HEK293 (cell line): ENCODE measurements at regions not wholly inside any gene's neighbourhood (a gene's known extent, or its start where the extent isn't known, plus 50 kb on each side); places are given as distances from the start of the nearest gene placed in this dataset.

Experiments
- BCL11A ChIP-seq: fragments of 450-650 bp; formaldehyde crosslinking; IDR thresholded peaks from 2 replicates; pipeline ENCODE4 v1.5.1; 2016; ENCODE audit warnings: low read depth, missing biosample characterization, missing genetic modification characterization
- BCL11B ChIP-seq: fragments of 450-650 bp; formaldehyde crosslinking; IDR thresholded peaks from 2 replicates; pipeline ENCODE4 v1.5.1; 2016; ENCODE audit warnings: low read depth, missing biosample characterization, missing genetic modification characterization
- CTCF ChIP-seq: fragments of 450-650 bp; formaldehyde crosslinking; IDR thresholded peaks from 2 replicates; pipeline ENCODE4 v1.5.1; 2016; ENCODE audit warnings: missing biosample characterization, missing genetic modification characterization
- PBX3 ChIP-seq: sonication (generic); formaldehyde crosslinking; IDR thresholded peaks from 2 replicates; pipeline ENCODE4 v1.8.1; 2022; ENCODE audit warnings: mild to moderate bottlenecking, moderate library complexity, missing genetic modification reagents
- TCF7L2 ChIP-seq: IDR thresholded peaks from 2 replicates; pipeline ENCODE4 v1.6.1; 2011; ENCODE audit warnings: low read depth, mild to moderate bottlenecking, inconsistent platforms, low read length, moderate library complexity, borderline replicate concordance
- YY1 ChIP-seq: fragments of 450-650 bp; formaldehyde crosslinking; IDR thresholded peaks from 2 replicates; pipeline ENCODE4 v1.5.1; 2018; ENCODE audit warnings: missing biosample characterization, missing genetic modification characterization
- ZNF18 ChIP-seq: fragments of 450-650 bp; formaldehyde crosslinking; IDR thresholded peaks from 2 replicates; pipeline ENCODE4 v1.5.1; 2016; ENCODE audit warnings: missing biosample characterization, missing genetic modification characterization
- ZNF214 ChIP-seq: fragments of 450-650 bp; formaldehyde crosslinking; IDR thresholded peaks from 2 replicates; pipeline ENCODE4 v1.5.1; 2017; ENCODE audit warnings: missing biosample characterization, mild to moderate bottlenecking, missing genetic modification characterization, borderline replicate concordance
- ZNF549 ChIP-seq: fragments of 450-650 bp; IDR thresholded peaks from 2 replicates; pipeline ENCODE4 v1.5.1; 2018; ENCODE audit warnings: missing biosample characterization, missing genetic modification characterization, mild to moderate bottlenecking, inconsistent platforms, moderate library complexity
- ZNF558 ChIP-seq: fragments of 450-650 bp; formaldehyde crosslinking; IDR thresholded peaks from 2 replicates; pipeline ENCODE4 v1.5.1; 2016; ENCODE audit warnings: missing biosample characterization, missing genetic modification characterization
- ZNF692 ChIP-seq: fragments of 450-650 bp; formaldehyde crosslinking; IDR thresholded peaks from 2 replicates; pipeline ENCODE4 v1.5.1; 2016; ENCODE audit warnings: missing biosample characterization, missing genetic modification characterization

GRCh38 chr9:126171641-126172040 lies 155.0 kb upstream of the MVB12B start:
- TF ChIP-seq PBX3 (CRISPR knock-in tag) (no peak), BCL11B (no peak), BCL11A (tag by site-specific recombination) (no peak), ZNF558 (tag by site-specific recombination) (no peak), ZNF692 (tag by site-specific recombination) (no peak), YY1 (tag by site-specific recombination) (no peak), CTCF (no peak), ZNF549 (tag by site-specific recombination) (no peak), ZNF18 (tag by site-specific recombination) (no peak), ZNF214 (tag by site-specific recombination) (no peak), TCF7L2 (no peak)
